Prostate gland (tissue), 2 donors: ENCODE measurements at regions not wholly inside any gene's neighbourhood (a gene's known extent, or its start where the extent isn't known, plus 50 kb on each side); places are given as distances from the start of the nearest gene placed in this dataset.
"Not testable (repeated sequence)": the region's sequence is repeated elsewhere in the genome, so short reads cannot be mapped to it uniquely, and the experiment has no call there.

Experiments used
- DNase-seq: peaks from one replicate; pipeline ENCODE4 v3.0.0-alpha.2; 2019; ENCODE audit warnings: low spot score
- H3K27ac ChIP-seq, 2 donors: fragments of 200-600 bp; sonication (generic); 2 replicates each; pipeline ENCODE4 v1.5.1; 2017 to 2019
- H3K27me3 ChIP-seq: fragments of 200-600 bp; sonication (generic); replicated peaks from 2 replicates; pipeline ENCODE4 v1.5.1; 2019; ENCODE audit not compliant: insufficient read depth
- H3K36me3 ChIP-seq, 2 donors: fragments of 200-600 bp; sonication (generic); 1 replicate in 1 of 2; 2 replicates in 1 of 2; pipeline versions ENCODE4 v1.5.1 to v1.8.1; 2017 to 2019
- H3K4me1 ChIP-seq: fragments of 200-600 bp; sonication (generic); replicated peaks from 2 replicates; pipeline ENCODE4 v1.5.1; 2019
- H3K4me3 ChIP-seq, 2 donors: fragments of 200-600 bp; sonication (generic); 2 replicates each; pipeline ENCODE4 v1.5.1; 2017 to 2019
- H3K9me3 ChIP-seq: fragments of 200-600 bp; sonication (generic); 2 replicates; pipeline ENCODE4 v1.5.1; 2017
- CTCF ChIP-seq, 4 experiments: fragments of 200-600 bp in 2 of 4; fragments of 450-650 bp in 2 of 4; sonication (generic) in 2 of 4; IDR thresholded peaks; 1 replicate in 3 of 4; 2 replicates in 1 of 4; pipeline ENCODE4 v1.5.1; 2016 to 2019; ENCODE audit warnings: antibody characterized with exemption in 4 of 4, mild to moderate bottlenecking in 2 of 4, moderate library complexity in 2 of 4
- POLR2A ChIP-seq: fragments of 450-650 bp; IDR thresholded peaks from one replicate; pipeline ENCODE4 v1.6.1; 2016; ENCODE audit warnings: antibody characterized with exemption, mild to moderate bottlenecking
- POLR2AphosphoS5 ChIP-seq: sonication (generic); formaldehyde crosslinking; IDR thresholded peaks from one replicate; pipeline ENCODE4 v1.6.1; 2017; ENCODE audit warnings: antibody characterized with exemption
- WGBS: methylation state at CpG from one replicate; pipeline ENCODE4 v1.1.5; 2018; 5-methylcytosine and 5-hydroxymethylcytosine counted together
- intact Hi-C: fragments of 100-400 bp; cut with DNase I; formaldehyde crosslinking; loops from one replicate; pipeline ENCODE4 v1.14.2; 2022

- Histone ChIP-seq H3K27ac (no peak overlapping the region), H3K9me3 (no peaks in the 10 kb centered on the region), H3K4me3 (no peak overlapping the region), H3K4me1 (no peaks in the 10 kb centered on the region), H3K36me3 (no peaks in the 10 kb centered on the region), H3K27me3 (no peaks in the 10 kb centered on the region)
- no peak for DNase-seq
- 84% methylated on average over 3 of the region's 3 CpGs for WGBS
- intact Hi-C loops: no loop called here
- no peak for TF ChIP-seq POLR2A
- no peak for TF ChIP-seq POLR2AphosphoS5
- no peak for TF ChIP-seq CTCF (IDR thresholded peaks at IDR 0.05)
Measured at GRCh38 chr5:68066277-68066955, 149.1 kb upstream of the PIK3R1 start.

GRCh38 chr5:68065321-68065720, 150.2 kb upstream of the PIK3R1 start:
- H3K36me3 ChIP-seq, H3K4me3 ChIP-seq, intact Hi-C loops, H3K4me1 ChIP-seq, H3K27me3 ChIP-seq, DNase-seq, H3K27ac ChIP-seq, H3K9me3 ChIP-seq: not testable (repeated sequence)
- WGBS: 98% methylated on average over 3 of the region's 3 CpGs

GRCh38 chr5:68060382-68060781, 155.2 kb upstream of the PIK3R1 start:
- Histone ChIP-seq H3K27me3 (no peaks in the 10 kb centered on the region), H3K36me3 (no peaks in the 10 kb centered on the region), H3K27ac (no peak overlapping the region), H3K4me3 (no peak overlapping the region), H3K9me3 (no peaks in the 10 kb centered on the region), H3K4me1 (no peaks in the 10 kb centered on the region)
- TF ChIP-seq POLR2AphosphoS5 (no peak), POLR2A (no peak), CTCF (IDR thresholded peaks at IDR 0.05) (no peak)
- intact Hi-C loops: no loop called here
- DNase-seq: no peak
- 88% methylated on average over 1 of the region's 1 CpG for WGBS

- no peaks in the 10 kb centered on the region for H3K4me1 ChIP-seq
- WGBS: 86% methylated on average over 4 of the region's 4 CpGs
- intact Hi-C loops: no loop called here
- no peak overlapping the region for H3K27ac ChIP-seq
- no peaks in the 10 kb centered on the region for H3K9me3 ChIP-seq
- H3K27me3 ChIP-seq: no peaks in the 10 kb centered on the region
- H3K36me3 ChIP-seq: no peaks in the 10 kb centered on the region
- H3K4me3 ChIP-seq: no peak overlapping the region
- no peak for DNase-seq
- TF ChIP-seq POLR2AphosphoS5 (no peak), POLR2A (no peak), CTCF (IDR thresholded peaks at IDR 0.05) (no peak)
Measured at GRCh38 chr5:68057191-68057590, 158.4 kb upstream of the PIK3R1 start.

GRCh38 chr5:68055686-68056085, 159.9 kb upstream of the PIK3R1 start:
- WGBS: 97% methylated on average over 1 of the region's 1 CpG
- Histone ChIP-seq H3K27ac (no peak overlapping the region), H3K4me3 (no peak overlapping the region), H3K27me3 (no peaks in the 10 kb centered on the region), H3K36me3 (no peaks in the 10 kb centered on the region), H3K9me3 (no peaks in the 10 kb centered on the region), H3K4me1 (no peaks in the 10 kb centered on the region)
- TF ChIP-seq CTCF (IDR thresholded peaks at IDR 0.05) (no peak), POLR2AphosphoS5 (no peak), POLR2A (no peak)
- intact Hi-C loops: no loop called here
- DNase-seq: no peak
